ENCODE measurements at regions not wholly inside any gene's neighbourhood (a gene's known extent, or its start where the extent isn't known, plus 50 kb on each side); places are given as distances from the start of the nearest gene placed in this dataset.

DNA sequence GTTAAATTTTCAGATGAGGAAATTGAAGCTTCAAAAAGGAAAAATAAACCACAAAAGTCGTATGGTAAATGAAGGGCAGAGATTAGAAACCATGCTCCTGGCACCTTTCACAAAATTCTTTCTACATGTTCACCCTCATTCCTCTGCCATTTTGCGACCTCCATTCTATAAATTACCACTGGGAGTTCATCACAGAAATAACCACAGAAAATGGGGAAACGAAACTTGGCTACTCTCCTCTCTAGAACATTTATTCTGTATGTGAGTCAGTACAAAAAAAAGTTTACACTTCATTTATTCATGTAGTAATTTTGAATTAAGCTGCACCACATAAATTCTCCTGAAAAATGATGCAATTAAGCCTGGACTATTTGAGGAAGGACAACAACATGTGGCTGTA is 320.9 kb upstream of the C1orf87 start:
- TF ChIP-seq, protein P1, sequence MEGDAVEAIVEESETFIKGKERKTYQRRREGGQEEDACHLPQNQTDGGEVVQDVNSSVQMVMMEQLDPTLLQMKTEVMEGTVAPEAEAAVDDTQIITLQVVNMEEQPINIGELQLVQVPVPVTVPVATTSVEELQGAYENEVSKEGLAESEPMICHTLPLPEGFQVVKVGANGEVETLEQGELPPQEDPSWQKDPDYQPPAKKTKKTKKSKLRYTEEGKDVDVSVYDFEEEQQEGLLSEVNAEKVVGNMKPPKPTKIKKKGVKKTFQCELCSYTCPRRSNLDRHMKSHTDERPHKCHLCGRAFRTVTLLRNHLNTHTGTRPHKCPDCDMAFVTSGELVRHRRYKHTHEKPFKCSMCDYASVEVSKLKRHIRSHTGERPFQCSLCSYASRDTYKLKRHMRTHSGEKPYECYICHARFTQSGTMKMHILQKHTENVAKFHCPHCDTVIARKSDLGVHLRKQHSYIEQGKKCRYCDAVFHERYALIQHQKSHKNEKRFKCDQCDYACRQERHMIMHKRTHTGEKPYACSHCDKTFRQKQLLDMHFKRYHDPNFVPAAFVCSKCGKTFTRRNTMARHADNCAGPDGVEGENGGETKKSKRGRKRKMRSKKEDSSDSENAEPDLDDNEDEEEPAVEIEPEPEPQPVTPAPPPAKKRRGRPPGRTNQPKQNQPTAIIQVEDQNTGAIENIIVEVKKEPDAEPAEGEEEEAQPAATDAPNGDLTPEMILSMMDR (conservative IDR thresholded peaks at IDR 0.05; ENCODE audit: low read depth, low read length) = no peak
- TF ChIP-seq EZH2 (IDR thresholded peaks at IDR 0.05; ENCODE audit: borderline replicate concordance, low read depth, low read length, poor library complexity, severe bottlenecking) = no peak

Measured in A673 (cell line).